ENCODE measurements at regions not wholly inside any gene's neighbourhood (a gene's known extent, or its start where the extent isn't known, plus 50 kb on each side); places are given as distances from the start of the nearest gene placed in this dataset.
"Not testable (repeated sequence)": the region's sequence is repeated elsewhere in the genome, so short reads cannot be mapped to it uniquely, and the experiment has no call there.

DNA sequence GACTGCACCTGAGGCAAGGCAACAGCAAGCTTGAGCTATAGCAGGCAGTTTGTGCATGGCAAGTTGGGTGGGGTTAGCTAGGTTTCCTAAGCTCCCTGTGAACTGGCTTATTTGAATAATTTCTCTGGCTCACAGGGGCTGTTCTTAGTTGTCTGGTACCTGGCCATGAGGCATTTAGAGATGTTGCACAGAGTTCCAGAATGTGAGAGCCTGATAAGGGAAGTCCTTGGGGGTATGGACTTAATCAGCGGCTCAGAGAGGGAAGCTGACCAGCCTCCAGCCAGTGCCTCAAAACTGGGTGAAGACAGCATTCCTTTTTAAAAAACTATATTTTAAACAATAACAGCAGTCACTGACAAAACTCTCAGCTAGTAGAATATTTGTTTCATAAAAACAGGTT lies 307.4 kb downstream of the FZD1 start:
- DNase-seq: no peak

DNA sequence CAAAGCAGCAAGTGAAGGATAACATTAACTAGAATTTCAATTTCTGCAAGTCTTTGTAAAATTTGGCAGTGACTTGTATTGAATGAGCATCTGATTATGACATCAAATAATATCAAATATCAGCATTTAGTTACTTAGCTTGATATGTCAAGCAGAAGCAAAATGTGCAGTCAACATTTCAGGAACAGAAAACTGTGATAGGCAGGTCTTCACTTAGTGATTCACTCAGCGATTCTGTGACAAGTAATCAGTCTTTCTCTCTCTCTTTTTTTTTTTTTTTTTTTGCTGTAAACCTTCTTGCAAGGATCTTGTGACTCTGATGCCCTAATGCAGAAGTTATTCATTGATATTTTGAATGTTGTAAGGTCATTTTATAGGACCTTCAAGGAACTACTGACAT lies 307.1 kb downstream of the MTERF1 start:
- DNase-seq: no peak

DNA sequence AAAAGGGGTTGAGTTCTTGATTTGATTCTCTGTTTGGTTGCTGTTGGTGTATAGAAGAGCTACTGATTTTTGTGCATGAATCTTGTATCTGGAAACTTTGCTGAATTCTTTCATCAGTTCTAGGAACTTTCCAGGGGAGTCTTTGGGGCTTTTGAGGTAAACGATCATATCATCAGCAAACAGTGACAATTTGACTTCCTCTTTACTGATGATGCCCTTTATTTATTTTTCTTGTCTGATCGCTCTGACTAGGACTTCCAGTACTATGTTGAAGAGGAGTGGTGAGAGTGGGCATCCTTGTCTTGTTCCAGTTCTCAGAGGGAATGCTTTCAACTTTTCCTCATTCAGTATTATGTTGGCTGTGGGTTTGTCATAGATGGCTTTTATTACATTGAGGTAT lies 304.0 kb downstream of the MTERF1 start:
- DNase-seq: not testable (repeated sequence)

DNA sequence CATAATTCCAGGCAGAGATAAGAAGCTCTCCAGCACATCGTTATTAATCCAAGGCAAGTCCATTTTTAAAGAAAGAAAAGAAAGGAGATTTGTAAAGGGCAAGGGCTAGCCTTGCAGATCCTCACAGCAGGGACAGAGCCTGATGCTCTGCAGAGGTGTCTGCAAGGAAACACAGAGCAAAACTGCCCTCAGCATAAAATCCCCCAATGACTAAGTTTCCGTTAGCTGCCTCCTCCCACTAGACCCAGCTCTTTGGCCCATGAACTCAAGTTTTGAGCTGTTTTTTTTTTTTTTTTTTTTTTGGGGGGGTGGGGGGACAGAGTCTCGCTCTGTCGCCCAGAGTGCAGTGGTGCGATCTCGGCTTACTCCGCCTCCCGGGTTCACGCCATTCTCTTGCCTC lies 300.7 kb downstream of the MTERF1 start:
- DNase-seq: no peak

DNA sequence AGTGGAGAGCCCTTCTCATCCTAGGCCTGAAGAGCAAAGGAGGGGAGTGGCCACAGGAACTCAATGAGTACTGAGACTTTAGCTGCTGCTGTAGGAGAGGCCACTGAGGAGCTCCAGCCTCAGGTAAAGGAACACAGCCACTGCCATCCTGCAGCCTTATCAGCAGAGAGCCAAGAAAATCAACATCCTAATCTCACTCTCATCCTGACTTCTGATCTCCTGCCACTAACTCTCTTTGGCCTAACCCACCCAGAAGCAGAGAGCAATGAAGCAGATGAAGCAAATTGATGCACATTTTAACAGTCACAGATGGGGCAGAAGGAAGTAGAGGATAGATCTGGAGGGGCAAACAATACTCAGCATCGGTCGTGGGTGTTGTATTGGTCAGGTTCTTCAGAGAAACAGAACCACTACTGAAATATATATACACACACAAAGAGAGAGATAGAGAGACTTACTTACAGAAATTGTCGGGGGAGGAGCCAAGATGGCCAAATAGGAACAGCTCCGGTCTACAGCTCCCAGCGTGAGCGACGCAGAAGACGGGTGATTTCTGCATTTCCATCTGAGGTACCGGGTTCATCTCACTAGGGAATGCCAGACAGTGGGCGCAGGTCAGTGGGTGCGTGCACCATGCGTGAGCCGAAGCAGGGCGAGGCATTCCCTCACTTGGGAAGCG lies 297.6 kb downstream of the MTERF1 start:
- DNase-seq: no peak

DNA sequence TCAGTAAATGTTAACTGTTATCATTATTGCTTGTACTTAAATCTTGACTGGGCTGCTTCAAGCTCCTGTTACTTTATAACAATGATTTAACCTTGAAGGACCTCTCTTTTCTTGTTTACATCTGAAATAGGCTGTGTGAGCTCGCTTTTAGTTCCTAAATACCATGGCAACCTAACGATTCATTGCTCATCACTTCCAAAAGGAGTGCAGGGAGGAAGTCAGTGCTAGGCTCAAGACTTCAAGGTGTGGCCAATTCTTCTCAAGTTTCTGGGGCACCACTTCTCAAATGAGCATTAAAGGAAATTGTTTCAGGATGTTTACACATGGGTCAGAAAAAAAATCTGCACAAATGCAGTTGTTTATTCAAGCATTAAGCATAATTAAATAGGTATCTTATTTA lies 284.2 kb downstream of the MTERF1 start:
- DNase-seq: no peak

DNA sequence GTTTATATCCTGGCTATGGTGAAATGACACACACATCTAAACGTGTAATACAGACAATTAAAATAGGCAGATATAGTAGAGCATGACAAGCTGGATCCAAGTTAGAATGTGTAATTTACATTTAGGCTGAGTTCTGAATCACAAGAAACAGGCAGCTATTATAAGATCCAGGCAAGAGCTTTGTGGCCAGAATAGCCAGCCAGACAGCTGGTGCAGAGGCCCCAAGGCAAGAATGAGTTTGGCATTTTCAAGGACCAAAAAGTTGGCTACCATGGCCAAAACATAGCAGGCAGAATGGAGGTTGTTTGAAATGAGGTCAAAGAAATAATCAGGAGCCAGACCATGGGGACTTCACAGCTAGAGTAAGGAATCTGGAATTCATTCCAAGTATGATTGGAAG lies 281.7 kb downstream of the MTERF1 start:
- DNase-seq: no peak

DNA sequence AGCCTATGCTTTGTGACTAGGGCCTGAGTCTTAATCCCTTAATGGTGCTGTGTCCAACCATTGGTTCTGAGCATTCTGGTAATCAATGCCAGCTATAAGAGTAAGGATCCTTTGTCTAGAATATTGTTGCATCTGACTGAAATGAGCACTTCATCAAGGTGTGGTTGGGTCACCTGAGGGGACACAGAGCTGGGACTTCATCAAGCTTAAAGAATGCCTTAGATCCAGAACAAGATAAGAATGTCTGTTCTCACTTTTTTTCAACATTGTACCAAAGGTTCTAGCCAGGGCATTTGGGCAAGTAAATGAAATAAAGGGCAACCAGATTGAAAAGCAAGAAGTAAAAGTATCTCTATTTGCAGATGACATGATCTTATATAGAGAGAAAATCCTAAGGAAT lies 280.4 kb downstream of the MTERF1 start:
- DNase-seq: no peak

DNA sequence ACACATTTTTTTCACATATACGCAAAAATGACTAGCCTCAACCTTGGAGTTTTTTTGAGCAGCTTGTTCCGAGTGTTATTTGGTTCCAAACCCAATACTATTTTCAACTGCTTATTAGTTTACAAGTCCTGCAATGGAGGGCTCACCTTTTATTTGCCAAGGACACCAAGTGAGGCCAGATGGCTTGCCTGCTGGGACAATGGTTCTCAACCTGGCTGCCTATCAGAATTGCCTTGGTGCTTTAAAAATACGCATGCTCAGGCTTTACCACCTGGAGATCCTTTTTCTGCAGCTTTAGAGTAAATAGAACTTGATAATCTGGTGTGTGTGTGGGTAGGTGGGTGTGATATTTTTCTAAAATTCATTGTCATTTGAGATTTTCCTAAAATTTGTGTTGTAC lies 276.8 kb downstream of the MTERF1 start:
- no peak for DNase-seq

DNA sequence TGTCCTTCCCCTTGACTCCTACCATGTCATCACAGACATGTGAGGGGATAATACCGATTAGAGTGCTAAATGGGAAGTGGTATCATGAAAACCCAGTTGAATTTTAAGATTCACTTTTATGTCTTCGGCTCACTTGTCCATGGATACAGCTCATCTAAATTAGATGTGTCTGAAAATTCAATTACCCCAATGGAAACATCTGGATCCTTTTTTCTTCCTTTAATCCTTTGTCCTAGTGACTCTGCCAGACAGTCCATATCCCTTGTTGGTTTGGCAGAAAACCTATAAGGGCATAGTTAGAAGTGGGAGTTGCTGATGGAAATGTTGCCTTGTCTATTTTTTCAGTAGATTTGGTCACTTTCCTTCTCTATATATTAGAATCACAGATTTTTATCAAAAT lies 271.9 kb downstream of the MTERF1 start:
- DNase-seq: no peak

DNA sequence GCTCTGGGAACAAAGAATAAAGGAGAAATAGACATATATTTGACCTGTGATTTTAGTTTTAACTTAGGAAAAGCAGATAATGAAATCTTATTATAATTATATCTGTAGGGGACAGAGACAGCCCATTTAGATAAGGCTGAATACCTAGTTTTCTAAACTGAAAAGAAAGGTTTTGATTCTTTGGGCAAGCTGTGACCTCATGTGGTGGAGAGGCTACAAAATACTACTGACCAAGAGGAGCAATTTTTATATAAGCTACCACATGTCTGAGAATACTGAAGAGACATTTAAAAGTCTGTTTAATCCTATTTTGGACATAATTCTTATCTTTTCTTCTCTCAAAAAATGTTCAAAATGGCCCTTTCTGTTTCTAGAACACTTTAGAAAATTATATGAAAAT lies 271.0 kb downstream of the MTERF1 start:
- DNase-seq: no peak

DNA sequence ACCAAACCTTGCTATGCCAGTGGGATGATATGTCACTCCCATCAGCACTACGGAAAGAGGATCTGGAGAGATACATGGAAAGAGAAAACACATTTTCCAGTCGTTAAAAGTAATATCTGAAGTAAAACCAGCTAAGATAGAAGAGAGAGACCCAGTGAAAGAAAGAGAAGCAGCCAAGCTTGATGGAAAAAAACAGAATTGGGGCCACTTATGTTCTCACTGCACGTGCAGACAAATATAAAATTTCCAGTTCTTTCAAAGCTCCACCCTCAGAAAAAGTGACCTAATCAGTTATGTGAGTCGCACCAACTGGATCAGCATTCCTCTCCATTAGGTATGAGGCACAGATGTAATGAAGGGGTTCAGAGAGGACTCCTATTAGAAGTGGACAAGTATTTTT lies 266.1 kb downstream of the MTERF1 start:
- DNase-seq: no peak

DNA sequence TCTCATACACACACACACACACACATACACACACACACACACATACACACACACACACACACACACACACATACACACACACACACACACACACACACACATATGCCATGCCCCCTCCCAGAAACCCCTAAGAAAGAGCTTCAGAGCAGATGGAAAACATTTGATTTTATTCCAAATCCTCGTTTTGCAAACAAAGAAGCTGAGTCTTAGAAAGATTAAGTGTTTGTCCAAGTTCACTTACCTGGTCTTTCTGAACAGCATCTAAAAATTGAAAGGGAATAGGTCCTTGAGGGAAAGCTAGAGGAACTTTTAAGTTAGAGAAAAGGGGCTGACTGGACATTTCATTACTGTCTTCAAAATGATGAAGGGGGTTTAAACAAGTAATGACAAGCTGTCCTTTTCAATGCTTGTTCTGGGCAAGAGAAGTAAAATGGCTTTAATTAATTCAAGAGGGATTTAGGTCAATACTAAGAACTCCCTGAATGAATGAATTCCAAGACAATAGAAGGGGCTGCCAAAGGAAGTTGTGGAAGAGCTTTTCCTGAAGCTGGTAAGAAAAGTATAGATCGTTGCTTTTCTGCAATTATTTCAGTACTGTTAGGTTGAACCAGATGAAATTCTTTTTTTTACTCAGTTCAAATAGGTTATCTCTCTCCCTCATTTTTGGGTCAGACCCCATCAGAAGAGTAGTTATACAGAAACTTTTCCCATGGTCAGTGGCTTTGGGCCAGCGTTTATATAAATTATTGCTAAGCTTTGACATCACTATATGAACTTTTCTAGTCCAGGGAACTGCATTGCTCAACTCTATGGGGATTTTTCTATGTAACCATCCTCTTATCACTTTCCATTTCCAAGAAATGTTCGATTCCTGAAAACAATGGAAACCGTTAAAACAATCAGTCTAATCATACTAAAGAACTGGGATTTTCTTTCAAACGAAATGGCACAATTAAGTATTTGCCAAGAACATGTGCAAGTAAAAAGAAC lies 261.4 kb downstream of the MTERF1 start:
- DNase-seq: no peak

DNA sequence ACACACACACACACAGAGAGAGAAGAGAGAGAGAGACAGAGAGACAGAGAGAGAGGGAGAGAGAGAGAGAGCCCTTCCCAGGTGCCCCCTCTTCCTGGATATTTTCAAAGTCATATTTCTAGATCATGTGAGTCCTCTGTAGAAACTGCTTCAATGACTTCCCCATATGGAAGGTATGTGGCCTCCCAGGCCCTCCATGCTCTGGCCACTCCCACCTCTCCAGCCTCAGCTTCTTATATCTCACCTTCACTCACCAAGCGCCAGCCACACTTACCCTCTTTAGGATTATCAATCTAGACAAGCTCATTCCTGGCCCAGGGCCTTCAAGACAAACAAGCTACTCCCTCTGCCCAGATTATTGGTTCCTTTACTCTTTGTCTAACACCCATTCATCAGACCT lies 259.7 kb downstream of the MTERF1 start:
- DNase-seq: no peak

DNA sequence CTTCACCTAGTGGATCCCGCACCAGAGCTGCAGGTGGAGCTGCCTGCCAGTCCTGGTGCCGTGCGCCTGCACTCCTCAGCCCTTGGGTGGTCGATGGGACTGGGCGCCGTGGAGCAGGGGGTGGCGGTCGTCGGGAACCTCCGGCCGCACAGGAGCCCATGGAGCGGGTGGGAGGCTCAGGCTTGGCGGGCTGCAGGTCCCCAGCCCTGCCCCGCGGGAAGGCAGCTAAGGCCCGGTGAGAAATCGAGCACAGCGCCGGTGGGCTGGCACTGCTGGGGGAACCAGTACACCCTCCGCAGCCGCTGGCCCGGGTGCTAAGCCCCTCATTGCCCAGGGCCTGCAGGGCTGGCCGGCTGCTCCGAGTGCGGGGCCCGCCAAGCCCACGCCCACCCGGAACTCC lies 253.2 kb downstream of the MTERF1 start:
- not testable (repeated sequence) for DNase-seq

DNA sequence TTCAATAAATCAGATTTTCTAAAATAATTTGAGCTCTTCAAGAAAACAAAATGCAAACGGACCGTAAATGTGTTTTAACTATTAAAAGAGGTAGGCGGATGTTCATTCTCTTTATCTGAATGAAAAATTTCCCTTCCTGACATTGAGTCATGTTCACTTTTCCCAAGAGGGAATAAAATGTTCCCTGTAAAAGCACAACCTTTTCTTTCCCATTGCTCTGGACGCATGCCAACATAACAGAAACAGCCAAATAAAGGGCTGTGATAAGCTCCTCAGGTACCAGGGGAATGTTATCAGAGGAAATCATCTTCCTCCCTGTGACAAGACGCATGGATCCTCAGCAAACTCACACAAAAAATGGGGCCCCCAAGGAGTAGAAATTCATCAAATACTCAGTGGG lies 251.8 kb downstream of the MTERF1 start:
- DNase-seq: no peak

DNA sequence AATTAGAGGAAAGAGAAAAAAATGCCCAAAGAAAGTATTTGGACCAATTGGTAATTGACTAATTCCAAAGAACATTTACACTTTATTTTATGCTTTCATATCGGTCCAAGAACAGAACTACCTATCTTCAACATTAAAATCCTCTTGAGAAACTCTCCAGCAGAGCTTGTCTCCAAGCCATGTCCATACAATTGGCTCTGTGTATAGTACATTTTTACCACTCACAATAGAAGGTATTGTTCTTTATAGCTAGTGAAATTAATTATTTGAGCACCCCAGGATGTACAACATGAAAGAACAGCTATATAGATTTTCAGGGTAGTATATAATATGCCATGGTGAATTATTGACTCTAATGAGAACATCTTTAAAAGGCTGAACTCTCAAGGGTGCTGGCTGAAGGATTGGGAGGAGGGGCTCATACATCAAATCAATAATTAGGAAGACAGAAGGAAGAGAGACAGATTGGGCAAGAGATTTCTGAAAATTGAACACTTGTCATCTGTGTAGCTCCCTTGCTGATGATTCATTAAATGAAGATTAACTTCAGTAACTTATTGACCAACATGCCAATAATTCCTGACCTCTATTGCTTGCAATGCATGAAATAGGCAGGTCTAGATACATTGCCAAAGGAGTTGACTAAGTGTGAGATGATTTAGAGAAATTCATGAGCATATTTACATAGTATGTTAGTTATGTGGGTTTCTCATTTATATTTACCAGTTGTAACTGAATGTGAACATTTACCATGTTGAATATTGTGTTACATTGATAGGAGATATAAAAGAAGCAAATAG lies 249.7 kb downstream of the MTERF1 start:
- DNase-seq: no peak

DNA sequence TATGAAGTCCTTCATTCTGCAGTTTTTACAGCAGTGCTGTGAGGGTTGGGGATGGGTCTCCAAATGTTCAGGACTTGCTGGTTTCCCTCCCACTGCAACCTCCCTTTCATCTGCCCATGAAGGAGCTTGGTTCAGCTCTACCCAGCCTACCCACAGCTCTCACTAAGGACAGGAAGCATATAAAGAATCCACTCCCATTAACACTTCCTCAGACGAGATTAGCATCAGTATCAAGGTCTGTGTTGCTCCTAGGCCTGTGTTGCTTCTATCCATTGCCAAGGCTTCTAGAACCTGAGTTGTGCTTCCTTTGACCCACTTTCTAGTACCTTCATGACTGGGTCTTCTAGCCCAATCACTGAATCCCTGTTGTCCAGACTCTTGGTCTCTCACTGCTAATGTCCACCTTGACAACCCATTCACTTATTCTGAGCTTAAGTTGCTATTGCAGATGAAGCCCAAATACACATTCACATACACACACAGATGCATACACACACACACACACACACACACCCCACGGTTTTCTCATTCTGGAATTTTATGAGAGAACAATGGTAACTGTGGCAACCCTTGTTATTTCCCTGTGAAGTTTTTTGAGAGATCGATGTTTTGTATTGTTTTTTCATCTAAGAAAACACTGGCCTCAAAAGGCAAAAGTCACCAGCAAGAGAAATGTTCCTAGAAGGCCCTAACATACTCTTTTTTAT lies 248.1 kb downstream of the MTERF1 start:
- no peak for DNase-seq

DNA sequence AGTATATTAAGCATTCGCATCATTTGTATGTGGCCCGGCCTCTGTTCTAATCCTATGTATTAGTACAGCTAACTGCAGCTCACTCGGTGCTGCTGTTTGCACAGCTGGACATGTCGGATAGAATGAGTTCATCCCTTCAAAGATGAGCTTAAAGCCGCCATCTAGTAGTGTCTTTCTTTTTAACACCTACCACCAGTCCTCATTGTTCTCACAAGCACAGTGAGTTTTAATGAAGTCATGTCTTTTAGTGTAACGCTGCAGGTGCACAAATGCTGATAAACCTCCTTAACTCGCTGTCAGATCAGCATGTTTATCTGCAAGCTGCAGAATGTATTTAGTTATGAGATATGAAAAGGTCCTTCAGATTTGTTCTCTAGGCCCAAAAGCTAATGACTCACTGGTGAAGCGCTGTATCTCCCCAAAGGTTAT lies 247.5 kb downstream of the MTERF1 start:
- DNase-seq: no peak

DNA sequence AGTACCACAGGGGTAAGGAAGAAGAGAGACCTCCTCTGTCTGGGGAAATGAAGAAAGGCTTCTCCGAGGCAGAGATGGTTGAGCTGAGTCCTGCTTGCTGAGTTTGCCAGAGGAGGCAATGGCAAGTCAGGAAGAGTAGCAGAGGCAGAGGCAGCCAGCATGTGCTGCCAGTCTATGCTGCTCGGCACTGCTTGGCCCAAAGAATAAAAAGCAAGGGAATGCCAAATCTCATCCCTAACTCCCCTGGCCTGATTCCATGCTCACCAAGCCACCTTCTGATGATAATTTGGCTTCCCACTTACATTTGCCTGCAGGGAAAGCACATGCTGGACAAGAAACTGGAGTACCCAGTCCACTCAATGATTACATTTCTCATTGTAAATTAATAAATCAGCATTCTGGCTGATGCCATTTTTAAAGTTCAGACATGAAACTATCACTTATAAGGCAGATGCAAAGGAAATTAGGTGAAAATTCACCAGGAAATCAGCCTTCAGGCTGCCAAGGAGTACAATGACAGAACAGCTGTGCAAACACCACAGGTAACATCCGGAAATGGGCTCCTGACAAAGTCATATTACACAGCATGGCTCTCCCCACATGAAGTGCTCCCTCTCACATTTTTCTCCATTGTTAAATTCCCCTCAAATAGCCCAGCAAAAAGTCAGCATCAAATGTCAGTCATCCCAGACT lies 245.9 kb downstream of the MTERF1 start:
- DNase-seq: no peak

DNA sequence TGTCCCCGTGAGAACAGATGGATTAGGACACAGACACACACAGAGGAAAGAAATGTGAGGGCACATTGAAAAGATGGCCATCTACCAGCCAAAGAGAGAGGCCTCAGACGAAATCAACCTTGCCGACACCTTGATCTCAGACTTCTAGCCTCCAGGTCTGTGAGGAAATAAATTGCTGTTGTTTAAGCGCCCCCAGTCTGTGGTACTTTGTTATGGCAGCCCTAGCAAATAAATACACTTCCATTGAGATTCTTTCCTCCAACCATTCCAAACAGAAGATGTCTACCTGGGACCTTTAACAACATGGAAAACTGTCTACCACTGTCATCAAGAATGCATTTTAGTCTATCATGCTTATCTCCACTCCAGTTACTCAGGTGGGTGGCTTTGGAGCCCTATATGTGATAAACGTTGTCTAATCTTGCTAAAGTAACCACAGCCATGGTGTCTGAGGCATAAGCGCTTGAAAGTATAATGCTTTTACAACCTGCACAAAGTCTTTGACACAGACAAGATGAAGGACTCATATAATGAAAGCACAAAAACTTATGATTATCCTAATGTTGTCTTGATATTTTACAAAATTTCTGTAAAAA lies 244.3 kb downstream of the MTERF1 start:
- DNase-seq: peak in 1 of 6 experiments; percentile 1

DNA sequence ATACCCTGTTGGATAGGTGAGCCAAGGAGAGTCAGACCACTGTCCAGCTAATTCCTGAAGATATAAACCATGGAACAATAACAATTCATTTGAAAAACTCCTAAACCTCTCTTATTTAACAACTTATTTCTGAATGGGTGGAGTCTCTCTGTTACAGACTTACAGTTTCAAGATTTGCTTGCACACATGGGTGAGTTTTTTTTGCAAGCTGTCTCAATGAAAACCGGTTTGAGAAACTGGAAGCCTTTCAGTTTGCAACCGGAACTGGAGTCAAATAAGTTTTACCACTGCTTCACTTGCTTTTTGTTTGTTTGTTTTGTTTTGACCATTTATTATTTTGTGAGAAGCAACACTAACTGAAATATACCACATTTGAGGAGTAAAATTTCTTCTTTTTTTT lies 243.8 kb downstream of the MTERF1 start:
- no peak for DNase-seq
